Peyer's patch (tissue), 4 donors: ENCODE measurements at regions not wholly inside any gene's neighbourhood (a gene's known extent, or its start where the extent isn't known, plus 50 kb on each side); places are given as distances from the start of the nearest gene placed in this dataset.

Experiments used
- POLR2A ChIP-seq, 2 donors: fragments of 450-650 bp; IDR thresholded peaks; one replicate each; pipeline ENCODE4 v1.5.1; 2017; ENCODE audit warnings: antibody characterized with exemption in 2 of 2, mild to moderate bottlenecking in 2 of 2, moderate library complexity in 2 of 2
- TF ChIP-seq, protein P1 (sequence below), 6 experiments: fragments of 450-650 bp in 4 of 6; fragments of 200-600 bp in 2 of 6; sonication (generic) in 1 of 6; IDR thresholded peaks; one replicate each; pipeline ENCODE4 v1.5.1; 2017 to 2019; ENCODE audit warnings: antibody characterized with exemption in 6 of 6, mild to moderate bottlenecking in 3 of 6, moderate library complexity in 1 of 6

GRCh38 chr10:111137587-111137986 lies 60.8 kb downstream of the ADRA2A start:
- TF ChIP-seq, protein P1, sequence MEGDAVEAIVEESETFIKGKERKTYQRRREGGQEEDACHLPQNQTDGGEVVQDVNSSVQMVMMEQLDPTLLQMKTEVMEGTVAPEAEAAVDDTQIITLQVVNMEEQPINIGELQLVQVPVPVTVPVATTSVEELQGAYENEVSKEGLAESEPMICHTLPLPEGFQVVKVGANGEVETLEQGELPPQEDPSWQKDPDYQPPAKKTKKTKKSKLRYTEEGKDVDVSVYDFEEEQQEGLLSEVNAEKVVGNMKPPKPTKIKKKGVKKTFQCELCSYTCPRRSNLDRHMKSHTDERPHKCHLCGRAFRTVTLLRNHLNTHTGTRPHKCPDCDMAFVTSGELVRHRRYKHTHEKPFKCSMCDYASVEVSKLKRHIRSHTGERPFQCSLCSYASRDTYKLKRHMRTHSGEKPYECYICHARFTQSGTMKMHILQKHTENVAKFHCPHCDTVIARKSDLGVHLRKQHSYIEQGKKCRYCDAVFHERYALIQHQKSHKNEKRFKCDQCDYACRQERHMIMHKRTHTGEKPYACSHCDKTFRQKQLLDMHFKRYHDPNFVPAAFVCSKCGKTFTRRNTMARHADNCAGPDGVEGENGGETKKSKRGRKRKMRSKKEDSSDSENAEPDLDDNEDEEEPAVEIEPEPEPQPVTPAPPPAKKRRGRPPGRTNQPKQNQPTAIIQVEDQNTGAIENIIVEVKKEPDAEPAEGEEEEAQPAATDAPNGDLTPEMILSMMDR (IDR thresholded peaks at IDR 0.05): no peak
- no peak for TF ChIP-seq POLR2A (IDR thresholded peaks at IDR 0.05)
